ENCODE measurements at regions not wholly inside any gene's neighbourhood (a gene's known extent, or its start where the extent isn't known, plus 50 kb on each side); places are given as distances from the start of the nearest gene placed in this dataset.

DNA sequence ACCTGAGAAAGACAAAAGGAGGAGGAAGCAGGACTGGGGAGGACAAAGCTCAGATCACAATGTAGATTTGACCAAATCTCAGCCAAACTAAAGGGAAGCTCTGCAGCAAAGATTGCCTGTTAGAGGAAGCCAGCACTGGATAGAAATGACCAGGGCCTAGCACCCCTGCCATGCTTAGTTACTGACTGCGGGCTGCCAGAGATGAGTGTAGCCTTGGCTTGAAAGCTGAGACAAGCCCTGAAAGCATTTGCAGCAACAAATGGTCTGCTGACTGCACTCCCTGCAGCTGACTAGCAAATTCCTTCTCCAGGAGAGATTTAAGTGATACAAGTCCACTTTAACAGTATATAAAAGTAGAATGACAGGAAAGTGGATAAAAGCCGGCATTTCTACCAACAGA lies 140.9 kb upstream of the CRIM1 start:
- no TSS peak for BruUV-seq (replicated peaks)
- Histone ChIP-seq H3K9me3 (ENCODE audit: low read depth, low read length, poor library complexity, severe bottlenecking) (no peaks in the 10 kb centered on the region), H3K4me1 (ENCODE audit: insufficient read depth, low read length, poor library complexity, severe bottlenecking) (no peaks in the 10 kb centered on the region), H3K27ac (ENCODE audit: low read depth, low read length, poor library complexity, severe bottlenecking) (no peak overlapping the region), H3K36me3 (ENCODE audit: insufficient read depth, low read length, poor library complexity, severe bottlenecking) (no peaks in the 10 kb centered on the region), H3K4me3 (ENCODE audit: low read depth, low read length, poor library complexity, severe bottlenecking) (no peak overlapping the region), H3K27me3 (replicated peaks; ENCODE audit: insufficient read depth, low read depth, low read length, poor library complexity) (no peaks in the 10 kb centered on the region)
- no peak for TF ChIP-seq CTCF (conservative IDR thresholded peaks at IDR 0.05; ENCODE audit: low read depth, low read length)
- intact Hi-C loops (cut with micrococcal nuclease; ENCODE audit: unreplicated experiment) = no loop called here
- POLR2A ChIA-PET (ENCODE audit: low non-redundant PET) = no interaction called here
- CTCF ChIA-PET = no interaction called here
- DNase-seq (ENCODE audit: low spot score) = no peak

DNA sequence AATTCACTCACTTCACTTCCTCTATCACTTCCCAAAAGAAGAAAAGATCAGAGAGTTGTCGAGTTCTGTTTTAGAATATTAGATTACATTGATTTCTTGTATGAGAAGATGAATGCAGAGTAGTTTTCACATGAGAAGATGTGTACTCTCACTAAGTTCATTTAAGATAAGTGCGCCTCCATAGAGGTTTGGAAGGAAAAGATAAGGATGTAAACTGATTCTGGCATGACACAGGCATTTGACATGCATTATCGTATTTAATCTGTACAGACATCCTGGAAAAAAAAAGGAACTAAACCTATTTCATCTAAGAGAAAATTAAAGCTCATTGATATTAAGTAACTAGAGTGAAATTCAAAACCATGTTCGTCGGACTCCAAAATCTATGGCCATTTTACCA lies 152.2 kb upstream of the CRIM1 start:
- Histone ChIP-seq H3K4me3 (ENCODE audit: low read depth, low read length, poor library complexity, severe bottlenecking) (no peak overlapping the region), H3K36me3 (ENCODE audit: insufficient read depth, low read length, poor library complexity, severe bottlenecking) (no peaks in the 10 kb centered on the region), H3K27me3 (replicated peaks; ENCODE audit: insufficient read depth, low read depth, low read length, poor library complexity) (no peaks in the 10 kb centered on the region), H3K4me1 (ENCODE audit: insufficient read depth, low read length, poor library complexity, severe bottlenecking) (no peaks in the 10 kb centered on the region), H3K27ac (ENCODE audit: low read depth, low read length, poor library complexity, severe bottlenecking) (no peak overlapping the region), H3K9me3 (ENCODE audit: low read depth, low read length, poor library complexity, severe bottlenecking) (no peaks in the 10 kb centered on the region)
- POLR2A ChIA-PET (ENCODE audit: low non-redundant PET) = no interaction called here
- CTCF ChIA-PET = no interaction called here
- BruUV-seq (replicated peaks) = no TSS peak
- intact Hi-C loops (cut with micrococcal nuclease; ENCODE audit: unreplicated experiment) = no loop called here
- TF ChIP-seq EZH2 (IDR thresholded peaks at IDR 0.05; ENCODE audit: borderline replicate concordance, low read depth, low read length, poor library complexity, severe bottlenecking) = no peak
- no peak for TF ChIP-seq CTCF (conservative IDR thresholded peaks at IDR 0.05; ENCODE audit: low read depth, low read length)
- no peak for DNase-seq (ENCODE audit: low spot score)

- no peak overlapping the region for H3K4me3 ChIP-seq (ENCODE audit: low read depth, low read length, poor library complexity, severe bottlenecking)
- H3K4me1 ChIP-seq (ENCODE audit: insufficient read depth, low read length, poor library complexity, severe bottlenecking) = peaks cover 5% of the 10 kb centered on the region
- no TSS peak for BruUV-seq (replicated peaks)
- no peaks in the 10 kb centered on the region for H3K9me3 ChIP-seq (ENCODE audit: low read depth, low read length, poor library complexity, severe bottlenecking)
- DNase-seq (ENCODE audit: low spot score) = no peak
- intact Hi-C loops (cut with micrococcal nuclease; ENCODE audit: unreplicated experiment) = no loop called here
- CTCF ChIA-PET = no interaction called here
- H3K36me3 ChIP-seq (ENCODE audit: insufficient read depth, low read length, poor library complexity, severe bottlenecking) = no peaks in the 10 kb centered on the region
- TF ChIP-seq CTCF (conservative IDR thresholded peaks at IDR 0.05; ENCODE audit: low read depth, low read length) (no peak), EZH2 (IDR thresholded peaks at IDR 0.05; ENCODE audit: borderline replicate concordance, low read depth, low read length, poor library complexity, severe bottlenecking) (no peak)
- POLR2A ChIA-PET (ENCODE audit: low non-redundant PET) = no interaction called here
- no peak overlapping the region for H3K27ac ChIP-seq (ENCODE audit: low read depth, low read length, poor library complexity, severe bottlenecking)
- H3K27me3 ChIP-seq (replicated peaks; ENCODE audit: insufficient read depth, low read depth, low read length, poor library complexity) = no peaks in the 10 kb centered on the region
Observed at GRCh38 chr2:36197181-36197971, 158.2 kb upstream of the CRIM1 start.
